Naive thymus-derived CD4-positive, alpha-beta T cell (primary cell): ENCODE measurements at regions not wholly inside any gene's neighbourhood (a gene's known extent, or its start where the extent isn't known, plus 50 kb on each side); places are given as distances from the start of the nearest gene placed in this dataset.

Experiments used
- ATAC-seq: fragments of 150-1000 bp; cut with Tn5 transposase; 2 replicates; pipeline ENCODE4 v1.10.0; 2021; ENCODE audit warnings: mild to moderate bottlenecking, moderate library complexity
- CTCF ChIA-PET: fragments of 350-600 bp; sonication (Branson Sonifier 250); formaldehyde crosslinking; loops from one replicate; lab custom pipeline; 2021; ENCODE audit warnings: antibody characterized with exemption; lab: Charles Lee
- POLR2A ChIA-PET: fragments of 350-600 bp; sonication (Branson Sonifier 250); formaldehyde crosslinking; loops from one replicate; lab custom pipeline; 2021; ENCODE audit warnings: antibody characterized with exemption, inconsistent platforms; lab: Charles Lee
- DNase-seq, 9 donors: peaks; one replicate each; pipeline versions ENCODE4 v3.0.0 to v3.0.0-alpha.2; 2020 to 2022; ENCODE audit warnings: mixed read lengths in 1 of 9
- H3K27ac ChIP-seq: one replicate; pipeline ENCODE4 v1.7.0; 2013; ENCODE audit warnings: mild to moderate bottlenecking, low read depth, low read length, moderate library complexity
- H3K27me3 ChIP-seq, 2 donors: one replicate each; pipeline ENCODE4 v1.7.0; 2013; ENCODE audit warnings: low read length in 2 of 2, mild to moderate bottlenecking in 2 of 2, moderate library complexity in 2 of 2; ENCODE audit not compliant: control insufficient read depth in 2 of 2, insufficient read depth in 2 of 2
- H3K36me3 ChIP-seq, 3 experiments: 1 replicate in 2 of 3; 2 replicates in 1 of 3; pipeline ENCODE4 v1.7.0; 2013; ENCODE audit warnings: low read length in 3 of 3, mild to moderate bottlenecking in 3 of 3, moderate library complexity in 1 of 3; ENCODE audit not compliant: insufficient read depth in 3 of 3, control insufficient read depth in 2 of 3
- H3K4me1 ChIP-seq, 2 donors: one replicate each; pipeline ENCODE4 v1.7.0; 2013; ENCODE audit warnings: low read length in 2 of 2, mild to moderate bottlenecking in 2 of 2, moderate library complexity in 1 of 2; ENCODE audit not compliant: control insufficient read depth in 2 of 2, insufficient read depth in 2 of 2
- H3K4me3 ChIP-seq: 2 replicates; pipeline ENCODE4 v1.7.0; 2013; ENCODE audit warnings: mild to moderate bottlenecking, low read length
- H3K9me3 ChIP-seq, 3 experiments: 1 replicate in 2 of 3; 2 replicates in 1 of 3; pipeline ENCODE4 v1.7.0; 2013; ENCODE audit warnings: low read length in 3 of 3; ENCODE audit not compliant: control insufficient read depth in 2 of 3
- H3K27ac Mint-ChIP-seq, 9 donors: one replicate each; pipeline ENCODE4 v1.8.0; 2020 to 2022; ENCODE audit warnings: mixed read lengths in 9 of 9, mild to moderate bottlenecking in 8 of 9, moderate library complexity in 5 of 9, inconsistent platforms in 2 of 9
- H3K27me3 Mint-ChIP-seq, 5 donors: one replicate each; pipeline ENCODE4 v1.8.0; 2021 to 2022; ENCODE audit warnings: mixed read lengths in 5 of 5, mild to moderate bottlenecking in 1 of 5
- H3K36me3 Mint-ChIP-seq, 5 donors: one replicate each; pipeline ENCODE4 v1.8.0; 2020 to 2022; ENCODE audit warnings: mixed read lengths in 5 of 5, mild to moderate bottlenecking in 3 of 5, inconsistent platforms in 1 of 5
- H3K4me1 Mint-ChIP-seq, 7 donors: one replicate each; pipeline ENCODE4 v1.8.0; 2020 to 2022; ENCODE audit warnings: mixed read lengths in 7 of 7, mild to moderate bottlenecking in 3 of 7, inconsistent platforms in 1 of 7
- H3K4me3 Mint-ChIP-seq, 10 donors: one replicate each; pipeline ENCODE4 v1.8.0; 2020 to 2022; ENCODE audit warnings: mild to moderate bottlenecking in 10 of 10, mixed read lengths in 10 of 10, moderate library complexity in 6 of 10, inconsistent platforms in 2 of 10
- H3K9me3 Mint-ChIP-seq, 11 donors: one replicate each; pipeline ENCODE4 v1.8.0; 2020 to 2022; ENCODE audit warnings: mixed read lengths in 11 of 11, mild to moderate bottlenecking in 4 of 11, inconsistent platforms in 1 of 11, moderate library complexity in 1 of 11
- intact Hi-C, 2 donors: fragments of 100-400 bp; cut with micrococcal nuclease; formaldehyde crosslinking; loops; one replicate each; pipeline ENCODE4 v1.15.1; 2023

- ATAC-seq: no peak
- intact Hi-C loops: no loop called here
These were observed 96.5 kb upstream of the SDK1 start for GRCh38 chr7:3204526-3204925.

GRCh38 chr7:3206101-3206500 lies 95.0 kb upstream of the SDK1 start:
- peaks cover 0 to 4% (median 0%) of the 10 kb centered on the region in 7 donors for H3K4me1 Mint-ChIP-seq

More at GRCh38 chr7:3204526-3204925, 96.5 kb upstream of the SDK1 start:
- no peaks in the 10 kb centered on the region for H3K36me3 ChIP-seq
- CTCF ChIA-PET: no interaction called here
- no peaks in the 10 kb centered on the region for H3K4me1 ChIP-seq
- no peak for DNase-seq
- no peak overlapping the region for H3K4me3 ChIP-seq
- peaks cover 0 to 4% (median 0%) of the 10 kb centered on the region in 7 donors for H3K4me1 Mint-ChIP-seq
- H3K27me3 ChIP-seq: no peaks in the 10 kb centered on the region
- peaks cover 0 to 4% (median 0%) of the 10 kb centered on the region in 5 donors for H3K27me3 Mint-ChIP-seq
- H3K36me3 Mint-ChIP-seq: no peaks in the 10 kb centered on the region
- peak overlapping the region in 1 of 9 donors; percentile 59 for H3K27ac Mint-ChIP-seq
- H3K9me3 Mint-ChIP-seq: peaks cover 0 to 5% (median 2%) of the 10 kb centered on the region in 11 donors
- no peak overlapping the region for H3K27ac ChIP-seq
- no peak overlapping the region for H3K4me3 Mint-ChIP-seq
- POLR2A ChIA-PET: interaction anchor here (0.6 kb wide), 1 partner anchor 79 kb away, joined by 3 read pairs; no protein-coding TSS in a partner anchor
- no peaks in the 10 kb centered on the region for H3K9me3 ChIP-seq

DNA sequence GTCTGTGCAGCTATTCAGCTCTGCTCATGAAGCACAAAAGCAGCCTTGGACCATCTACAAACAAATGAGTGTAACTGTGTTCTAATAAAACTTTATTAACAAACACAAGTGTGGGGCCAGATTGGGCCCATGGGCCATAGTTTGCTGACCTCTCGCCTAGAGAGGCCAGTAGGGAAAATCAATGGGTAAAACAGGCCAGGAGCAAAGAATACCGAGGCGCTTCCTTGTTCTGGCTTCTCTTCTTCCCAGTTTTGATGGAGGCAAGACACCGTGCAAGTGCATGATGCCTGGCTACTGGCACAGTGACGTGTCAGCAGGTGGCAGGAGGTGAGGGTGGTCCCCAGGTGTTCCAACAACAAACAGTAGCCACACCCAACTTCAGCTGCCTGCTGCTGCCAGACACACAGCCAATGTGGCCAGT lies 94.3 kb upstream of the SDK1 start:
- Histone ChIP-seq H3K27me3 (no peaks in the 10 kb centered on the region), H3K4me1 (no peaks in the 10 kb centered on the region), H3K9me3 (no peaks in the 10 kb centered on the region), H3K27ac (no peak overlapping the region), H3K36me3 (no peaks in the 10 kb centered on the region), H3K4me3 (no peak overlapping the region)
- H3K27me3 Mint-ChIP-seq: peaks cover 0 to 4% (median 0%) of the 10 kb centered on the region in 5 donors
- peaks cover 0 to 4% (median 0%) of the 10 kb centered on the region in 7 donors for H3K4me1 Mint-ChIP-seq
- no peak for ATAC-seq
- ChIA-PET POLR2A (no interaction called here), CTCF (no interaction called here)
- intact Hi-C loops: no loop called here
- no peak overlapping the region for H3K4me3 Mint-ChIP-seq
- DNase-seq: no peak
- no peaks in the 10 kb centered on the region for H3K36me3 Mint-ChIP-seq
- no peaks in the 10 kb centered on the region for H3K9me3 Mint-ChIP-seq
- H3K27ac Mint-ChIP-seq: peak overlapping the region in 1 of 9 donors; percentile 34

More at GRCh38 chr7:3206101-3206500, 95.0 kb upstream of the SDK1 start:
- Mint-ChIP-seq H3K36me3 (no peaks in the 10 kb centered on the region), H3K27ac (no peak overlapping the region), H3K9me3 (no peaks in the 10 kb centered on the region), H3K4me3 (no peak overlapping the region), H3K27me3 (peaks cover 0 to 4% (median 0%) of the 10 kb centered on the region in 5 donors)
- ATAC-seq (no peak), DNase-seq (no peak)
- intact Hi-C loops: no loop called here
- Histone ChIP-seq H3K4me3 (no peak overlapping the region), H3K4me1 (no peaks in the 10 kb centered on the region), H3K27me3 (no peaks in the 10 kb centered on the region), H3K36me3 (no peaks in the 10 kb centered on the region), H3K9me3 (no peaks in the 10 kb centered on the region), H3K27ac (no peak overlapping the region)
- ChIA-PET CTCF (no interaction called here), POLR2A (no interaction called here)

DNA sequence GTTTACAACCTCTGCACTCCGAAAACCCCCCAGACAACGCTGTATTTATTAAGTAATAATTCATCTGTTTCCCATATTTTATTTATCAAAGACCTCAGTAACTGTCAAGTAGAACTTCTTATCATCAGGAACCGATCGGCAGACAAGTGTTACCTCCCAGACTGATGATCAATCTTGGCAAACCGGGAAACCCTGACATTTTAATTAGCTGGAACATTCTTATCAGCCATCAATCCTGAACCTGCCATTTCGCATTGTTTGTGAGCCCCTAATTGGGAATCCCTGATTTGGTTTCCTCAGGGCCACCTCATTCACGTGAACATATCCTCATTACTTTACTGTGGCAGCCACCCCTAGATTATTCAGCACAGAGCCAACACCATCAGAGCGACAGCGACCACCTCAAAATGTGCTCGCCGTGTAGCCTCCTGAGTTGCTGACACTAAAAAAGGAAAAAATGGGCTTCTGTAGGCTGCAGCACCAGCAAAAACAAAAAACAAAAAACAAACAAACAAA lies 93.6 kb upstream of the SDK1 start:
- Histone ChIP-seq H3K4me3 (no peak overlapping the region), H3K27ac (no peak overlapping the region), H3K36me3 (no peaks in the 10 kb centered on the region), H3K27me3 (no peaks in the 10 kb centered on the region), H3K4me1 (no peaks in the 10 kb centered on the region), H3K9me3 (no peaks in the 10 kb centered on the region)
- H3K9me3 Mint-ChIP-seq: no peaks in the 10 kb centered on the region
- no peak for ATAC-seq
- H3K27ac Mint-ChIP-seq: no peak overlapping the region
- CTCF ChIA-PET: no interaction called here
- POLR2A ChIA-PET: no interaction called here
- intact Hi-C loops: no loop called here
- peaks cover 0 to 1% (median 0%) of the 10 kb centered on the region in 7 donors for H3K4me1 Mint-ChIP-seq
- DNase-seq: no peak
- H3K27me3 Mint-ChIP-seq: peaks cover 0 to 4% (median 0%) of the 10 kb centered on the region in 5 donors
- no peaks in the 10 kb centered on the region for H3K36me3 Mint-ChIP-seq
- no peak overlapping the region for H3K4me3 Mint-ChIP-seq

DNA sequence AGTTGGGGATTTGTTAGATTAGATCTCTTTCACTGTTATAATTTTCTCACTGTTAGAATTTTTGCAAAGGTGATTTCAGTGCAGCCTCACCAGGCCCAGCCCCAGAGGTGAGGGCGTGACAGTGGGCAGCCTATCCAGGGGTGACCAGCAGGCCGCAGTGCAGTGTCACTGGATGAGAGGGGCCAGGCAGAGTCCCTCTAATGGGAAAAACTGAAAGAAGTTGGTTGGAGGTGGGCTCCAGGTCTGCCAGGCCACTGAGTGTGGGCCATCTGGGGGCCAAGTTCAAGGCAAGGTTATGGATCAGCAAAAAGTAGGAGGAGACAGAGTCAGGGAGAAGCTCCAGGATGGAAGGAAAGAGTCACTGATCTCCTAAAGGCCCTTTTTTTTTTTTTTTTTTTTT lies 90.5 kb upstream of the SDK1 start:
- H3K27ac Mint-ChIP-seq: peak overlapping the region in 2 of 9 donors; percentile 36 to 66
- peaks cover 0 to 3% (median 0%) of the 10 kb centered on the region in 5 donors for H3K27me3 Mint-ChIP-seq
- ChIA-PET CTCF (no interaction called here), POLR2A (no interaction called here)
- peaks cover 0 to 1% (median 0%) of the 10 kb centered on the region in 7 donors for H3K4me1 Mint-ChIP-seq
- no peaks in the 10 kb centered on the region for H3K4me1 ChIP-seq
- no peaks in the 10 kb centered on the region for H3K9me3 Mint-ChIP-seq
- H3K4me3 Mint-ChIP-seq: no peak overlapping the region
- H3K27ac ChIP-seq: no peak overlapping the region
- H3K36me3 Mint-ChIP-seq: no peaks in the 10 kb centered on the region
- DNase-seq (no peak), ATAC-seq (no peak)
- H3K27me3 ChIP-seq: no peaks in the 10 kb centered on the region
- intact Hi-C loops: no loop called here
- H3K4me3 ChIP-seq: no peak overlapping the region
- no peaks in the 10 kb centered on the region for H3K36me3 ChIP-seq
- H3K9me3 ChIP-seq: no peaks in the 10 kb centered on the region

- H3K27ac Mint-ChIP-seq: no peak overlapping the region
- ATAC-seq (no peak), DNase-seq (no peak)
- Histone ChIP-seq H3K27ac (no peak overlapping the region), H3K4me3 (no peak overlapping the region), H3K27me3 (no peaks in the 10 kb centered on the region), H3K4me1 (peaks cover 0 to 4% of the 10 kb centered on the region in 2 donors), H3K9me3 (no peaks in the 10 kb centered on the region), H3K36me3 (no peaks in the 10 kb centered on the region)
- POLR2A ChIA-PET: no interaction called here
- intact Hi-C loops: no loop called here
- no peaks in the 10 kb centered on the region for H3K36me3 Mint-ChIP-seq
- peaks cover 0 to 11% (median 9%) of the 10 kb centered on the region in 7 donors for H3K4me1 Mint-ChIP-seq
- H3K9me3 Mint-ChIP-seq: no peaks in the 10 kb centered on the region
- CTCF ChIA-PET: no interaction called here
- H3K4me3 Mint-ChIP-seq: no peak overlapping the region
- peaks cover 4 to 15% (median 14%) of the 10 kb centered on the region in 5 donors for H3K27me3 Mint-ChIP-seq
These were observed 87.0 kb upstream of the SDK1 start for GRCh38 chr7:3214090-3214413.
